Activated CD8-positive, alpha-beta T cell treated with anti-CD3 and anti-CD28 coated beads for 36 hours (primary cell): ENCODE measurements at regions not wholly inside any gene's neighbourhood (a gene's known extent, or its start where the extent isn't known, plus 50 kb on each side); places are given as distances from the start of the nearest gene placed in this dataset.
A peak's percentile ranks its signal among the peaks of the same experiment; 100 is the strongest.

Experiments used
- ATAC-seq: fragments of 200-7000 bp; cut with Tn5 transposase; one replicate; pipeline ENCODE4 v1.10.0; 2021; ENCODE audit warnings: mild to moderate bottlenecking, moderate library complexity
- CTCF ChIA-PET: fragments of 350-600 bp; sonication (Branson Sonifier 250); formaldehyde crosslinking; loops from one replicate; lab custom pipeline; 2021; ENCODE audit warnings: antibody characterized with exemption; lab: Charles Lee
- POLR2A ChIA-PET: fragments of 350-600 bp; sonication (Branson Sonifier 250); formaldehyde crosslinking; loops from one replicate; lab custom pipeline; 2021; ENCODE audit warnings: antibody characterized with exemption; lab: Charles Lee
- DNase-seq: peaks from one replicate; pipeline ENCODE4 v3.0.0-alpha.2; 2020
- H3K27ac Mint-ChIP-seq: one replicate; pipeline ENCODE4 v1.8.0; 2021; ENCODE audit warnings: mild to moderate bottlenecking, mixed read lengths
- H3K27me3 Mint-ChIP-seq: one replicate; pipeline ENCODE4 v1.8.0; 2021; ENCODE audit warnings: mixed read lengths
- H3K36me3 Mint-ChIP-seq: one replicate; pipeline ENCODE4 v1.8.0; 2021; ENCODE audit warnings: low read depth, mixed read lengths
- H3K4me1 Mint-ChIP-seq: one replicate; pipeline ENCODE4 v1.8.0; 2021; ENCODE audit warnings: low read depth, mixed read lengths
- H3K4me3 Mint-ChIP-seq: one replicate; pipeline ENCODE4 v1.8.0; 2021; ENCODE audit warnings: mild to moderate bottlenecking, moderate library complexity, mixed read lengths
- H3K9me3 Mint-ChIP-seq: one replicate; pipeline ENCODE4 v1.8.0; 2021; ENCODE audit warnings: mixed read lengths
- CTCF ChIP-seq: fragments of 200-600 bp; IDR thresholded peaks from one replicate; pipeline ENCODE4 v1.8.0; 2022; ENCODE audit warnings: antibody characterized with exemption, mild to moderate bottlenecking
- intact Hi-C: fragments of 100-400 bp; cut with micrococcal nuclease; formaldehyde crosslinking; loops from one replicate; pipeline ENCODE4 v1.10.0; 2022

GRCh38 chr1:59081181-59081580 lies 215.7 kb upstream of the FGGY start:
- DNase-seq (no peak), ATAC-seq (no peak)
- H3K4me3 Mint-ChIP-seq: no peak overlapping the region
- no peaks in the 10 kb centered on the region for H3K36me3 Mint-ChIP-seq
- H3K4me1 Mint-ChIP-seq: peaks cover 24% of the 10 kb centered on the region
- CTCF ChIA-PET: interaction anchor here (0.8 kb wide), 1 partner anchor 9 kb away, joined by 3 read pairs; no protein-coding TSS in a partner anchor
- TF ChIP-seq CTCF: no peak
- no peak overlapping the region for H3K27ac Mint-ChIP-seq
- no peaks in the 10 kb centered on the region for H3K27me3 Mint-ChIP-seq
- POLR2A ChIA-PET: no interaction called here
- no peaks in the 10 kb centered on the region for H3K9me3 Mint-ChIP-seq
- intact Hi-C loops: no loop called here

- TF ChIP-seq CTCF: no peak
- intact Hi-C loops: no loop called here
- ChIA-PET CTCF (no interaction called here), POLR2A (no interaction called here)
- no peak for DNase-seq
- H3K4me1 Mint-ChIP-seq: peaks cover 23% of the 10 kb centered on the region
- no peak overlapping the region for H3K27ac Mint-ChIP-seq
- H3K9me3 Mint-ChIP-seq: no peaks in the 10 kb centered on the region
- no peaks in the 10 kb centered on the region for H3K36me3 Mint-ChIP-seq
- ATAC-seq: no peak
- H3K27me3 Mint-ChIP-seq: no peaks in the 10 kb centered on the region
- no peak overlapping the region for H3K4me3 Mint-ChIP-seq
These were observed 215.1 kb upstream of the FGGY start for GRCh38 chr1:59081795-59082194.

- Mint-ChIP-seq H3K36me3 (no peaks in the 10 kb centered on the region), H3K4me3 (no peak overlapping the region), H3K27ac (peak overlapping the region; percentile 70), H3K4me1 (peaks cover 23% of the 10 kb centered on the region), H3K27me3 (no peaks in the 10 kb centered on the region), H3K9me3 (peaks cover 4% of the 10 kb centered on the region)
- ATAC-seq: peak; percentile 37
- POLR2A ChIA-PET: interaction anchor here (1.1 to 1.3 kb wide), 2 partner anchors 9 to 21 kb away, joined by 3 to 4 read pairs; no protein-coding TSS in a partner anchor
- peak; percentile 8 for DNase-seq
- TF ChIP-seq CTCF: no peak
- CTCF ChIA-PET: interaction anchor here (1.2 to 1.7 kb wide), 4 partner anchors 12 to 615 kb away, joined by 3 to 7 read pairs (median 4); no protein-coding TSS in a partner anchor
- intact Hi-C loops: no loop called here
These were observed 212.7 kb upstream of the FGGY start for GRCh38 chr1:59083946-59084865.

- Mint-ChIP-seq H3K4me3 (no peak overlapping the region), H3K36me3 (no peaks in the 10 kb centered on the region), H3K27me3 (peaks cover 2% of the 10 kb centered on the region), H3K4me1 (peaks cover 14% of the 10 kb centered on the region), H3K9me3 (peaks cover 6% of the 10 kb centered on the region), H3K27ac (no peak overlapping the region)
- intact Hi-C loops: no loop called here
- no peak for ATAC-seq
- no peak for DNase-seq
- TF ChIP-seq CTCF: no peak
- CTCF ChIA-PET: interaction anchor here (1.7 kb wide), 2 partner anchors 13 to 614 kb away, joined by 4 to 7 read pairs; no protein-coding TSS in a partner anchor
- POLR2A ChIA-PET: interaction anchor here (1.1 kb wide), 1 partner anchor 8 kb away, joined by 3 read pairs; no protein-coding TSS in a partner anchor
These were observed 211.8 kb upstream of the FGGY start for GRCh38 chr1:59085101-59085500.
